GM06990 (cell line): ENCODE measurements at regions not wholly inside any gene's neighbourhood (a gene's known extent, or its start where the extent isn't known, plus 50 kb on each side); places are given as distances from the start of the nearest gene placed in this dataset.

Source experiments
- DNase-seq: peaks from one replicate; pipeline ENCODE4 v3.0.0-alpha.2; 2011; ENCODE audit not compliant: insufficient read length; ENCODE audit errors: extremely low read depth
- H3K27me3 ChIP-seq: replicated peaks from 2 replicates; pipeline ENCODE4 v1.6.0; 2011; ENCODE audit warnings: low read length; ENCODE audit not compliant: control insufficient read depth, insufficient read depth
- H3K36me3 ChIP-seq: 2 replicates; pipeline ENCODE4 v1.5.1; 2011; ENCODE audit warnings: low read length; ENCODE audit not compliant: control insufficient read depth, insufficient read depth
- H3K4me3 ChIP-seq: replicated peaks from 2 replicates; pipeline ENCODE4 v1.5.1; 2011; ENCODE audit warnings: low read depth, mild to moderate bottlenecking, control low read depth, low read length
- TF ChIP-seq, protein P1 (sequence below): IDR thresholded peaks from 2 replicates; pipeline ENCODE4 v1.5.1; 2011; ENCODE audit warnings: low read length, control low read depth, mild to moderate bottlenecking, inconsistent platforms; ENCODE audit not compliant: insufficient read depth, poor library complexity, severe bottlenecking

DNA sequence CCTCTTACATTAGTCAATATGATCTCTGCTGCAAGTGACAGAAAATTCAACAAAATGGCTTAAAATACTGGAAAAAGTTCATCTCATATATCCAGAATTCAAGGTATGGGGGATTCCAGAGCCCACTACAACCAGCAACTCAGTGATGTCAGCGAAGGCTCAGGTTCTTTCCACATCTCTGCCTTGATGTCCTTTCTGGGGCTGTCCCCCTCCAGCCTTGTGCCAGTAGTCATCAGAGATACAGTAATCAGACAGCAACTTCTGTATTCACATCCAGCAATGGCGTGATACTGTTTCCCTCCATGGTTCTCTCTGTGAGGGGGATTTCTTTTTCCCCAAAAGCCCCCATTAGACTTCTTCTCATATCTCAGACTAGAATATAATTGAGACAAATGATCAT is 103.4 kb upstream of the USP47 start:
- Histone ChIP-seq H3K27me3 (no peaks in the 10 kb centered on the region; the same call in none of the 2 replicates), H3K4me3 (no peak overlapping the region), H3K36me3 (no peaks in the 10 kb centered on the region)
- TF ChIP-seq, protein P1, sequence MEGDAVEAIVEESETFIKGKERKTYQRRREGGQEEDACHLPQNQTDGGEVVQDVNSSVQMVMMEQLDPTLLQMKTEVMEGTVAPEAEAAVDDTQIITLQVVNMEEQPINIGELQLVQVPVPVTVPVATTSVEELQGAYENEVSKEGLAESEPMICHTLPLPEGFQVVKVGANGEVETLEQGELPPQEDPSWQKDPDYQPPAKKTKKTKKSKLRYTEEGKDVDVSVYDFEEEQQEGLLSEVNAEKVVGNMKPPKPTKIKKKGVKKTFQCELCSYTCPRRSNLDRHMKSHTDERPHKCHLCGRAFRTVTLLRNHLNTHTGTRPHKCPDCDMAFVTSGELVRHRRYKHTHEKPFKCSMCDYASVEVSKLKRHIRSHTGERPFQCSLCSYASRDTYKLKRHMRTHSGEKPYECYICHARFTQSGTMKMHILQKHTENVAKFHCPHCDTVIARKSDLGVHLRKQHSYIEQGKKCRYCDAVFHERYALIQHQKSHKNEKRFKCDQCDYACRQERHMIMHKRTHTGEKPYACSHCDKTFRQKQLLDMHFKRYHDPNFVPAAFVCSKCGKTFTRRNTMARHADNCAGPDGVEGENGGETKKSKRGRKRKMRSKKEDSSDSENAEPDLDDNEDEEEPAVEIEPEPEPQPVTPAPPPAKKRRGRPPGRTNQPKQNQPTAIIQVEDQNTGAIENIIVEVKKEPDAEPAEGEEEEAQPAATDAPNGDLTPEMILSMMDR, result no peak
- no peak for DNase-seq

DNA sequence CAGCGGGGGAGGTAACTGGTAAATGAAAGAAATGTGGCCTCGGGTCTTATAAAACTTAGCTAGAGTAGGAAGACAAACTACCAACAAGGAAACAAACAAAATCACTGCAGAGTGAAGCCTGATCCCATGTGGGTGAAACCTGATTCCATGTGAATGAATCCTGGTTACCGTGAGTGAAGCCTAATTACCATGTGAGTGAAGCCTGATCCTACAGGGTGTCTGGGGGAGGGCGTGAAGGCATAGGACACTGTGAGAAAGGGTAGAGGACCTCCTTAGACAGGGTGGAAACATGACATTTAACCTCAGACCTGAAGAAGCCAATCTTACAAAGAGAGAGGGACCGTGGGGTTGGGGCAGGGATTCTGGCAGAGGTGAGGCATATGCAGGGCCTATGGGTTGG is 106.2 kb upstream of the USP47 start:
- TF ChIP-seq, protein P1, result no peak
- H3K27me3 ChIP-seq, result no peaks in the 10 kb centered on the region; the same call in 1 of the 2 replicates
- no peak for DNase-seq

DNA sequence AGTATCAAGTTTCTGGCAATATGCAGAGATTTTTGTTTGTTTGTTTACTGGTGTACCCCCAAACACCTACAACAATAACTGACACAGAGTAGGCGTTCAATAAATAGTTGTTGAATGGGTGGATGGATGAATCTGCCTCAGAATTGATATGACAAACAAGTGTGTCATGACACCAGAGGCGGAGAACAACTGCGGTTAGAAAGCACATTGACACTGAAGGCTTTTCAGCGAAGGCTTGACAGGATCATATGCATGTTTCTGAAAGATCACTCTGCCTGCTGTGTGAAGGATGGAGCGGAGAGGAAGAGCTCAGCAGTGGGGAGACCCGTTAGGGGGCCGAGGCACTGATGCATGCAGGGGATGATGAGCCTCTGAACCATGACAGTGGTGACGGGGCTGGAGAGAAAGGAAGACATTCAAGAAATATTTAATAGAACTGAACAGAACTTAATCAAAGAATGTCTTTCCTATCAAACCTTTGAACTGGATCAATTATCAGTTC is 108.5 kb upstream of the USP47 start:
- Histone ChIP-seq H3K4me3 (no peak overlapping the region), H3K27me3 (no peaks in the 10 kb centered on the region; the same call in 1 of the 2 replicates), H3K36me3 (no peaks in the 10 kb centered on the region)
- DNase-seq, result no peak
- TF ChIP-seq, protein P1, result no peak

More for the DNA sequence above, 106.2 kb upstream of the USP47 start:
- Histone ChIP-seq H3K36me3 (no peaks in the 10 kb centered on the region), H3K4me3 (no peak overlapping the region)

DNA sequence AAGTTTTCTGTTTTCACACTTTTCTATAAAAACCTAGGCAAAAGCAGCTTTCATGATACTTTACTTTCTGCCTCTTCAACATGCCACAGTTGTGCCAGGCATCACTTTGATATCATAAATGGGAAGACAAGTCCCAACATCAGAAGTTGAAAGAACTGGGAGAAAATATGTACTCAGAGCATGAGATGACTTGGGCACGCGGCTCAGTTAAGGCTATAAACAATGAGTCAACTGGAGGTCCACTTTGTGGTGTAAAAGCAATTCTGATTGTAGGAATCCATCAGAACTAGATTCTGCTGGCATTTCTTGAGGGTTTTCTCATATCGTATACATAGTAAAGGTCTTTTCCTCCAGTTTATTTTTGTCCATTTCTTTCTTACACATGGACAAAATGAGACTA is 109.7 kb upstream of the USP47 start:
- H3K4me3 ChIP-seq, result no peak overlapping the region
- DNase-seq, result no peak
- TF ChIP-seq, protein P1, result no peak
- no peaks in the 10 kb centered on the region; the same call in 1 of the 2 replicates for H3K27me3 ChIP-seq
- no peaks in the 10 kb centered on the region for H3K36me3 ChIP-seq

DNA sequence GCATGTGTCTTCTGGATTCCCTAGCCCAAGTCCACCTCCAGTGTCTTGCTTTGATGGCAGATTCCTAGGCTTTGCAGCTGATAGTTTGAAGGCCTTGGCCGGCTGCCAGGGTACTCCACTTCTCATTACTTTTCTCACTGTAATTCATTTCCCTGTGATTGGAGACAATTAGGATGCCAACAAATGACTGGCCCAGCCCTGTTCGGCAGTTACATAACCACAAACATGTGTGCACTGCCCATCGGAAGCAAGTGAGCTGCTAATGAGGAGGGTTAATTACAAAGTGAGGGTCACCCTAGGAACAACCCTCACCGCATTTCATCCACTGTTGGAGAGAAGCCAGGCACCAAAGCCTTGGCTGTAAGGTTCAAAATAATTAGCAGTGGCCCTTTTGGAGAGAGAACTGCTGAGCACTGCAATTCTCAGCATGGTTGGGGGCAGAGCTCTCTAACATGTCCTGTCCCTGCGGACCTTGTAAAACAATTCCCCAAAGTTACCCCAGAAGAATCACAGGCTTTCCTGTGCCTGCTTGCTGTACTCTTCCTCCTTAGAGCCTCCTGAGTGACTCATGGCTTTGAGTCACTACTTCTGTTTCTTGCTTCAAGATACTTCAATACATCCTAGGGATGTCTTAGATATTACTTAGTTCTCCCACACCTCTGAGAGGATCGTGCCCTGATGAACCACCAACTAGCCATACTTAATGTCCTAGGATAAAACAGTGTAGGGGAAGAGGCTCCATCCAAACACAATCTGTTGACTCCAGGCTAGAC is 109.7 kb upstream of the GALNT18 start:
- TF ChIP-seq, protein P1, result no peak
- H3K36me3 ChIP-seq, result no peaks in the 10 kb centered on the region
- no peak overlapping the region for H3K4me3 ChIP-seq
- no peak for DNase-seq
- no peaks in the 10 kb centered on the region; the same call in 1 of the 2 replicates for H3K27me3 ChIP-seq
